ENCODE measurements at regions not wholly inside any gene's neighbourhood (a gene's known extent, or its start where the extent isn't known, plus 50 kb on each side); places are given as distances from the start of the nearest gene placed in this dataset.

DNA sequence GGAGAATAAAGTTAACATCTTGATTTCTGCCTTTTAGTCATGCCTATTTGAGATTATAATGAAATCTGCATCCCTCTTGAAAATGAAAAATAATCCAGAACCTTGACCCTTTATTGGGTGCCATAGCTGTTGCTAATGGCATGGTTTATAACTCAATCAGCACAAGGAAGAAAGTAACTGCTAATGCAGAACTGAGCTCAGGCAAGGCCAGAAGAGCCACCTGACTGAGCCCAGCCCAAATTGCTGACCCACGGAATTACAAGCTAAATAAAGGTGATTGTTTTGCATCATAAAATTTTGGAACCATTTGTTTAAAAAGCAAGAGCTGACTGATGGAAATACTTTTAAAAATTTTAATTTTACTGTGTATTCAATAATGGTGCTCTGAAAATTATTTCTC, 76.4 kb upstream of the TBL1X start:
- TF ChIP-seq, protein P1, sequence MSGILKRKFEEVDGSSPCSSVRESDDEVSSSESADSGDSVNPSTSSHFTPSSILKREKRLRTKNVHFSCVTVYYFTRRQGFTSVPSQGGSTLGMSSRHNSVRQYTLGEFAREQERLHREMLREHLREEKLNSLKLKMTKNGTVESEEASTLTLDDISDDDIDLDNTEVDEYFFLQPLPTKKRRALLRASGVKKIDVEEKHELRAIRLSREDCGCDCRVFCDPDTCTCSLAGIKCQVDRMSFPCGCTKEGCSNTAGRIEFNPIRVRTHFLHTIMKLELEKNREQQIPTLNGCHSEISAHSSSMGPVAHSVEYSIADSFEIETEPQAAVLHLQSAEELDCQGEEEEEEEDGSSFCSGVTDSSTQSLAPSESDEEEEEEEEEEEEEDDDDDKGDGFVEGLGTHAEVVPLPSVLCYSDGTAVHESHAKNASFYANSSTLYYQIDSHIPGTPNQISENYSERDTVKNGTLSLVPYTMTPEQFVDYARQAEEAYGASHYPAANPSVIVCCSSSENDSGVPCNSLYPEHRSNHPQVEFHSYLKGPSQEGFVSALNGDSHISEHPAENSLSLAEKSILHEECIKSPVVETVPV (CRISPR knock-in tag; IDR thresholded peaks at IDR 0.05), result no peak
- TF ChIP-seq, protein P2, sequence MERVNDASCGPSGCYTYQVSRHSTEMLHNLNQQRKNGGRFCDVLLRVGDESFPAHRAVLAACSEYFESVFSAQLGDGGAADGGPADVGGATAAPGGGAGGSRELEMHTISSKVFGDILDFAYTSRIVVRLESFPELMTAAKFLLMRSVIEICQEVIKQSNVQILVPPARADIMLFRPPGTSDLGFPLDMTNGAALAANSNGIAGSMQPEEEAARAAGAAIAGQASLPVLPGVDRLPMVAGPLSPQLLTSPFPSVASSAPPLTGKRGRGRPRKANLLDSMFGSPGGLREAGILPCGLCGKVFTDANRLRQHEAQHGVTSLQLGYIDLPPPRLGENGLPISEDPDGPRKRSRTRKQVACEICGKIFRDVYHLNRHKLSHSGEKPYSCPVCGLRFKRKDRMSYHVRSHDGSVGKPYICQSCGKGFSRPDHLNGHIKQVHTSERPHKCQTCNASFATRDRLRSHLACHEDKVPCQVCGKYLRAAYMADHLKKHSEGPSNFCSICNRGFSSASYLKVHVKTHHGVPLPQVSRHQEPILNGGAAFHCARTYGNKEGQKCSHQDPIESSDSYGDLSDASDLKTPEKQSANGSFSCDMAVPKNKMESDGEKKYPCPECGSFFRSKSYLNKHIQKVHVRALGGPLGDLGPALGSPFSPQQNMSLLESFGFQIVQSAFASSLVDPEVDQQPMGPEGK (CRISPR knock-in tag; IDR thresholded peaks at IDR 0.05; ENCODE audit: borderline replicate concordance), result no peak
- no peak for TF ChIP-seq ESRRG (CRISPR knock-in tag; IDR thresholded peaks at IDR 0.05)
- TF ChIP-seq ZNF8 (CRISPR knock-in tag; IDR thresholded peaks at IDR 0.05), result no peak
- TF ChIP-seq TCF4 (CRISPR knock-in tag; IDR thresholded peaks at IDR 0.05; ENCODE audit: borderline replicate concordance), result no peak
- TF ChIP-seq ZFP30 (CRISPR knock-in tag; IDR thresholded peaks at IDR 0.05), result no peak
- TF ChIP-seq BACH2 (CRISPR knock-in tag; IDR thresholded peaks at IDR 0.05; ENCODE audit: borderline replicate concordance), result no peak
- no peak for TF ChIP-seq PPARA (CRISPR knock-in tag; IDR thresholded peaks at IDR 0.05; ENCODE audit: borderline replicate concordance)
